Fibroblast of the aortic adventitia (primary cell): ENCODE measurements at regions not wholly inside any gene's neighbourhood (a gene's known extent, or its start where the extent isn't known, plus 50 kb on each side); places are given as distances from the start of the nearest gene placed in this dataset.

Experiments
- DNase-seq: peaks from one replicate; pipeline ENCODE4 v3.0.0-alpha.2; 2010; ENCODE audit warnings: low read depth
- H3K4me3 ChIP-seq: 2 replicates; pipeline ENCODE4 v1.5.1; 2011; ENCODE audit warnings: low read depth, mild to moderate bottlenecking, control low read depth, low read length, moderate library complexity
- TF ChIP-seq, protein P1 (sequence below): IDR thresholded peaks from 2 replicates; pipeline ENCODE4 v1.5.1; 2011; ENCODE audit warnings: mild to moderate bottlenecking, low read length, control low read depth, inconsistent platforms; ENCODE audit not compliant: insufficient read depth

DNA sequence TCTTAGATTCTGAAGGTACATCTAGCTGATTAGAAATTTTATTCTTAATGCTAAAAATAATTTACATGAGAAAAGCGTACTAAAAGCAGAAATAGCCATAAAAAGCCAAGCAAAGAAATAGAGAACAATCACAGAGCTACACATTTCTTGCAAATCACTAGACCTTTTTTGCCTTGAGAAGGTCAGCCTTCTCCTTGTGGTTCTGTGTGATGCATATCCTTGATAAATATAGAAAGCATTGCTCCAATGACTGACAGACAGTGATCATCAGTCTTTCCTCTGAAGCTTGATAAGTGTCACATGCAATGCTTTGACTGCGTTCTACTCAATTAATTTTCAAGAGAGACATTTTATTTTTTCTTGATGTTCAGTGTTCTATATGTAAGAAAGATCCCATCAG is 226.9 kb downstream of the CEMIP2 start:
- H3K4me3 ChIP-seq: no peak overlapping the region
- TF ChIP-seq, protein P1, sequence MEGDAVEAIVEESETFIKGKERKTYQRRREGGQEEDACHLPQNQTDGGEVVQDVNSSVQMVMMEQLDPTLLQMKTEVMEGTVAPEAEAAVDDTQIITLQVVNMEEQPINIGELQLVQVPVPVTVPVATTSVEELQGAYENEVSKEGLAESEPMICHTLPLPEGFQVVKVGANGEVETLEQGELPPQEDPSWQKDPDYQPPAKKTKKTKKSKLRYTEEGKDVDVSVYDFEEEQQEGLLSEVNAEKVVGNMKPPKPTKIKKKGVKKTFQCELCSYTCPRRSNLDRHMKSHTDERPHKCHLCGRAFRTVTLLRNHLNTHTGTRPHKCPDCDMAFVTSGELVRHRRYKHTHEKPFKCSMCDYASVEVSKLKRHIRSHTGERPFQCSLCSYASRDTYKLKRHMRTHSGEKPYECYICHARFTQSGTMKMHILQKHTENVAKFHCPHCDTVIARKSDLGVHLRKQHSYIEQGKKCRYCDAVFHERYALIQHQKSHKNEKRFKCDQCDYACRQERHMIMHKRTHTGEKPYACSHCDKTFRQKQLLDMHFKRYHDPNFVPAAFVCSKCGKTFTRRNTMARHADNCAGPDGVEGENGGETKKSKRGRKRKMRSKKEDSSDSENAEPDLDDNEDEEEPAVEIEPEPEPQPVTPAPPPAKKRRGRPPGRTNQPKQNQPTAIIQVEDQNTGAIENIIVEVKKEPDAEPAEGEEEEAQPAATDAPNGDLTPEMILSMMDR: no peak
- DNase-seq: no peak

DNA sequence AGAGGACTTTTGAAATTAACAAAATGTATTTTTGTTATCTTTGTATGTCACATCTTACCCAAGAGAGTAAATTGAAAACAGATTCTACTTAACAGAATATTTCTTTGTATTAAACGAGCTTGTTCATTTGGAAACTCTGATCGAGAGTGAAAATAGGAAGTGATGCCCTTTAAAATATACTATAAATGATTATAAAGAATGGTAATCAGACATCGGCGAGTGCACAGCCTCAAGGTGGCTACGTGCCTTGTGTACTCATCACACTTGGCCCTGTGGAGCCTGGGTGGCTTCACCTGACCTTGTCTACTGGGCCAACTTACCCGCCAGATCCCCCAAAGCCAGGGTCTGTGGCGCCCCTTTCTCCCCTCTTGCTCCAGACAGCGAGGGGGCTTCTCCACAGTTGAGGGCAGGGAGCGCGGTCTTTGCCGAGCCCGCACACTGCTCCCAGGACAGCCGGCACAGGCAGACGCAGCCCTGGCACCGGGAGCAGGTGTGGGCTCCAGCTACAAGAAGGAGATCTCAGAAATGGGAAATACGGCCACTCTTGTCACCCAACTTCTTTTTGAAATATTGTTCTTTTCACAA is 243.2 kb downstream of the CEMIP2 start:
- TF ChIP-seq, protein P1: no peak
- no peak for DNase-seq
- H3K4me3 ChIP-seq: no peak overlapping the region

DNA sequence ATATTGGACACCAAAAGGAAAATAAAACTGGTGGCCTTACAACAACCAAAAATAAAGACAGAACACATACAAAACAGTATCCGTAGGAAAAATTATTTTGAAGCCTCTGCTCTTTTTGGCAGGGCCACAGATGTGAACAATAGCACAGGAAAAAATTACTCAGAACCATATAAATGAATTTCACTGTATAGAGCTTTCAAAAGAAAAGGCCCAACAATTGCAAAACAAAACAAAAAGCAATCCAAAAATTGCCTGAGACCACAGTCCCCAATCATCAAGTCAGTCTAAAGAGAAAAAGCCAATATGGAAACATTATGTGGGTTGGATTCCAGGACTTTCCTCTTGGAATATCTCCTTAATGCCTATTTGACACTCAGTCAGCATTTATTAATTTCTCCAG is 243.8 kb downstream of the CEMIP2 start:
- TF ChIP-seq, protein P1: no peak
- no peak for DNase-seq
- H3K4me3 ChIP-seq: no peak overlapping the region

DNA sequence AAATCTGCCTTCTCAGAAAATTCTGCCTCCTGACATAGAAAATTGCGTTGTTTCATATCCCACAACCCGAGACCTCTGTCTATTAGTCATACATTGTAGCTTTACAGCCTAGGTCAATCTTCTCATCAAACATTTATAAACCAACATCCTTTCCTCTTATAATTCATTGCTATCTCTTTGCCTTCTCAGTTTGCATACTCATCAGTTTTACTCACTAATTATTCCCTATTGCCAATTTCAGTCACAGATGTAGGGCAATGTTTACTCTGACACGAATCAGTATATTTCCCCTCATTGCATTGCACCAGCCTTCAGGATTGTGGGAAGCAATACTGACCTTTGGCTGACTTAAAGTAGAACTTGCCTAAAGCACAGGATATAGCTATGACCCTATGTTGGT is 247.2 kb downstream of the CEMIP2 start:
- DNase-seq: no peak
- TF ChIP-seq, protein P1: no peak
- no peak overlapping the region for H3K4me3 ChIP-seq

DNA sequence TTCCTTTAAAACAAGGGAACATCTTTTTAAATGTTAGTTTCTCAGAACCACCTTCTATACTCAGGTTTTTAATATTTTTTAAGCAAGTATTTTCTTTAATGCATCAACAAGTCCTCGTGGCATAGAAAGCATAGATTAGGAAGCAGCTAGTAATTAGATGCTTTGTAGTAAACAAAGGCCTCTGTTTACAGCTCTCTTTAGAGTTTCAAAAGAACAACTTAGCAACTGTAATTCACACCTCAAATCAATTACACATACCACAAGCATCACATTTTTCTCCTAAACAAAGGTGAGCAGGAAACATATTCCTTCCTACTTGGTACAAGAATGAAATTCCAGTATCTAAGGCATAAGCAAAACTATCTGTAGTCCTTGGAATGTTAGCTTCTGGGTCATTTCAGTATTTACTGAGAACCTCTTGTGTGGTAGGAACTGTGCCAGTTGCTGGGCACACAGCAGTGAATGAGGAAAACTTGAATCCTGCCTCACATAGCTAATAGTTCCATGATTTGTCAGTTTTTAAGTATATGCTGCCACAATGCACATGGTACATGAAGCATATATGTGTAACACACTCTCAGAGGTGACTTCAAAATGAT is 249.1 kb downstream of the CEMIP2 start:
- TF ChIP-seq, protein P1: no peak
- DNase-seq: no peak
- no peak overlapping the region for H3K4me3 ChIP-seq

DNA sequence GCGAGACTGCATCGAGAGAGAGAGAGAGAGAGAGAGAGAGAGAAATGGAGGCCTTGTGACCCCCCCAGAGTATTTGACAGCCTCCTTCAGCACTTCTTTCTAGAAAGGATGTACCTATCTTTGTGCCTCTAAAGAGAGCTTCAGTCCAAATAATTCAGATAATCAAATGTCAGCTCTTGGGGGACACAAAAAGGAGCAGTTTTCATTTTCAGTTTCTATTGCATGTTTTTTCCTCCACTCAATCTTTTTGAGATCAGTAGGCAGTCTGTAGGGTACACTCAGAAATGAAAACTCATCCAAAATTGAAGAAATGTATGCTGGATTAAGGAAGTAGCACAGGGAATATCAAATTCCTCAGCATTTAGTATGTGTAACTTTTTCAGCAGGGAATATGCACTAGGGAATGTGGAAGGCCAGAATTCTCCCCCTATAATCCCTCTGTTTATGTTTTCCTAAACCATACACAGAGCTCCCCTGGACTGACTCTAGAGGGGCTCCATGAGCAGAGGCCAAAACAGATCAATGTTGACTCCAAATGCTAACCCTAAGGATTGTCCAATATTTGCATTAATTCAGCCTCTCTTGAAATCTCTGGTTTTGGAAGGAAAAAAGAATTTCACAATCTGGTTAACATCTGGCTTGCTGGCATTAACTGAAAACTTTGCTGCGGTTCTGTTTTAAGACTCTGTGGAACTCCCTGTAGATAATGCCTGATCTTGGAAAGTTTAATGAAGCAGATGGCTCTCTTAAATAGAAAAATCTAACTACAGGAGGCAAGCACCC is 250.1 kb downstream of the CEMIP2 start:
- TF ChIP-seq, protein P1: no peak
- DNase-seq: peak; percentile 31

More for the DNA sequence above, 250.1 kb downstream of the CEMIP2 start:
- no peak overlapping the region for H3K4me3 ChIP-seq
